ENCODE measurements at regions not wholly inside any gene's neighbourhood (a gene's known extent, or its start where the extent isn't known, plus 50 kb on each side); places are given as distances from the start of the nearest gene placed in this dataset.
A peak's percentile ranks its signal among the peaks of the same experiment; 100 is the strongest.

- no peaks in the 10 kb centered on the region for H3K36me3 ChIP-seq
- no peak overlapping the region for H3K4me3 ChIP-seq
- no peaks in the 10 kb centered on the region for H3K27me3 ChIP-seq
- H3K9me3 ChIP-seq = no peaks in the 10 kb centered on the region
- no peak for DNase-seq
Measured at GRCh38 chr2:199590321-199591203, 132.8 kb upstream of the SATB2 start.

DNA sequence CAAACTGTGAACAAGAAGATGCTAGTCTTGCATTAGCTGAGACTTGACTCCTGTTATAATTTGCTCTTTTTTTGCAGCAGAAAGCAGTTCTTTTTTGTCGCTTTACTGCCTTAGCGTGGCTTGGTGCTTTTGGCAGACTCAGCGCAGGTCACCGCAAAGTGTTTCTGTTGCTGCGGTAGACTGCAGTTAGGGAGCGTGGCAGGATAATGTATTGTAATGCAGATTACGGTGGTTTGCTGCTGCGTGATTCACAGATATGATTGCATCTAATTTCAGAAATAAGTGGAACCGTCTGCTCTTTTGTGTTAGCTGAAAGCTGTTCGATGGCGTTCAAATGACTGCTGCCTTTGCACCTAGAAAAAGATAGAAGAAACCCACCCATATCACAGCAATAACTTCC lies 131.6 kb upstream of the SATB2 start:
- H3K36me3 ChIP-seq = no peaks in the 10 kb centered on the region
- no peaks in the 10 kb centered on the region for H3K9me3 ChIP-seq
- no peaks in the 10 kb centered on the region for H3K27me3 ChIP-seq
- no peak for DNase-seq
- no peak overlapping the region for H3K4me3 ChIP-seq

DNA sequence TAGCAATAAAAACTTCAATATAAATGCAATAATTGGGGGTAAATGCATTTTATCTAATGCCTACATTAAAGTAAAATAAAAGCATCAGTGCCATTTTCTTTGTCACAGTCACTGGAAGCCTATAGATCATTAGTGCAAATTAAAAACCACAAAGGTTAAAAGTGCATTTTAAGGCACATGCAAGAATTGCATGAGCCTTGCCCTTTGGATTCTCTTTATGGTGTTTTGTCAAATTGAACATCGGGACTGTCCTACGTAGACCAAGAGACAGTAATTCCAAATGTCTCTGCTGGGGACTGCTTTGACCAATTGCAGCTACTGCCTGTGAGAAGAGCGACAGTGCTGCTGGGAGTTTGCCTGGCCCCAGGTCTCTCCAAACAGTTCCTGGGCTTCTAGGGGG lies 130.3 kb upstream of the SATB2 start:
- no peaks in the 10 kb centered on the region for H3K36me3 ChIP-seq
- no peak for DNase-seq
- H3K9me3 ChIP-seq = no peaks in the 10 kb centered on the region
- no peak overlapping the region for H3K4me3 ChIP-seq
- no peaks in the 10 kb centered on the region for H3K27me3 ChIP-seq

GRCh38 chr2:199586646-199587045 lies 128.9 kb upstream of the SATB2 start:
- no peaks in the 10 kb centered on the region for H3K36me3 ChIP-seq

DNA sequence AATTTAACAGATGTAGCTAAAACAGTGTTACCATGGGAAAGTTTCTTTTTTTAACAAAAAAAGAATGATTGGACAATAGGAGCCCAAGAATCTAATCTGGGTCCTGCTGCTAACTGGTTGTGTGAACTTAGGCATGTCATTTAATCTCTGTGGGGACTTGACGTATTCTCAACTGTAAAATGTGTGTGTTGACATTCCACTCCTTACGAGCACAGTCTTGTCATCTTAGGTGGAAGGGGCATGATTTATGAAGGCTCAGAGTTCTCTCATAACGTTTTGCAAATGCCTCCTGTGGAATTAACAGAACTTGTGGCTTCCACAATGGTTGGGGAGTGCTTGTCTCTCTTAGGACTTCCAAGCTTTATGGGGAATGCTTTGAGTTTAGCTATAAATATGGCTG lies 125.9 kb upstream of the SATB2 start:
- Histone ChIP-seq H3K9me3 (no peaks in the 10 kb centered on the region), H3K27me3 (no peaks in the 10 kb centered on the region), H3K4me3 (no peak overlapping the region), H3K36me3 (no peaks in the 10 kb centered on the region)
- no peak for DNase-seq

More at GRCh38 chr2:199586646-199587045, 128.9 kb upstream of the SATB2 start:
- no peak overlapping the region for H3K4me3 ChIP-seq
- H3K27me3 ChIP-seq = no peaks in the 10 kb centered on the region
- DNase-seq = no peak
- no peaks in the 10 kb centered on the region for H3K9me3 ChIP-seq

- Histone ChIP-seq H3K4me3 (peak overlapping the region; percentile 42), H3K27me3 (no peaks in the 10 kb centered on the region), H3K9me3 (no peaks in the 10 kb centered on the region), H3K36me3 (no peaks in the 10 kb centered on the region)
- peak; percentile 10 for DNase-seq
Measured at GRCh38 chr2:199581935-199582360, 124.2 kb upstream of the SATB2 start.

- Histone ChIP-seq H3K36me3 (no peaks in the 10 kb centered on the region), H3K4me3 (peak overlapping the region; percentile 42), H3K9me3 (no peaks in the 10 kb centered on the region), H3K27me3 (no peaks in the 10 kb centered on the region)
- DNase-seq = no peak
Measured at GRCh38 chr2:199581408-199581807, 123.7 kb upstream of the SATB2 start.

GRCh38 chr2:199575416-199575815 lies 117.7 kb upstream of the SATB2 start:
- H3K36me3 ChIP-seq = no peaks in the 10 kb centered on the region
- no peaks in the 10 kb centered on the region for H3K9me3 ChIP-seq
- H3K4me3 ChIP-seq = no peak overlapping the region
- H3K27me3 ChIP-seq = no peaks in the 10 kb centered on the region
- DNase-seq = no peak

DNA sequence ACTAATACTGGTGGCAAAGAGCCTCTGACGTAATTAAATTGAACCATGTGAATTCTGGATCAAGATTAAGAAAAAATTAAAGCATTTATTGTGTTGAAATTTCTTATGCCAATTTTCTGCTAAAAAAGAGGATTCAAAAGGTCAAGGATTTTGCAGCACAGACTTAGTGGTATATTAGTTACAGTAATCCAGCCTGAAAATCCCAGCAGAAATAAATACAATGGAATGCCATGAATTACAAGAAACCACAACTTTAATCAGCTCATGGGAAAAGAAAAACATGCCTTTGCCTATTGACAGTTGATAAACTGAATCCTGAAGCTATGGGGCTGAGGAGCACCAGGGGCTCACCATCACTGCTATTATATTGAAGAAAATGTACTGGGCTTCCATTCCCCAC lies 114.8 kb upstream of the SATB2 start:
- Histone ChIP-seq H3K4me3 (no peak overlapping the region), H3K27me3 (no peaks in the 10 kb centered on the region), H3K36me3 (no peaks in the 10 kb centered on the region), H3K9me3 (no peaks in the 10 kb centered on the region)
- no peak for DNase-seq

DNA sequence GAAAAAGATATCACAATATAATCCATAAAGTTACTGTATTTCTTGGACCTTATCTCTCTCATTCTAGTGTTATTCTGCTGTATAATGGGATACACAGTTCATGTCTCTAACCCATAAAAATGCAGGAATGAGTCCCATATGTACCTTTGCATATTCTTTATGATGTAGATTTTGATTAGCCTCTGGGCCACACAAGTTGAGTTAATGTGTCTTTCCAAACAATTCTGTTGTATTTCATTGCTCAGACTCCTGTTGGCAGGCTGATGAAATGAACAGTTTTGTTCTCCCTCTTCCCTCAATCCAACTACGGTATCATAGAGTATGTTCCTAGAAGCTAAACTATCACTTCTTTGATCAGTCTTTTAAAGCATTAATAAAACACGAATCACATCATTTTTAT lies 113.2 kb upstream of the SATB2 start:
- H3K9me3 ChIP-seq = no peaks in the 10 kb centered on the region
- no peaks in the 10 kb centered on the region for H3K27me3 ChIP-seq
- no peak for DNase-seq
- H3K36me3 ChIP-seq = no peaks in the 10 kb centered on the region
- no peak overlapping the region for H3K4me3 ChIP-seq

DNA sequence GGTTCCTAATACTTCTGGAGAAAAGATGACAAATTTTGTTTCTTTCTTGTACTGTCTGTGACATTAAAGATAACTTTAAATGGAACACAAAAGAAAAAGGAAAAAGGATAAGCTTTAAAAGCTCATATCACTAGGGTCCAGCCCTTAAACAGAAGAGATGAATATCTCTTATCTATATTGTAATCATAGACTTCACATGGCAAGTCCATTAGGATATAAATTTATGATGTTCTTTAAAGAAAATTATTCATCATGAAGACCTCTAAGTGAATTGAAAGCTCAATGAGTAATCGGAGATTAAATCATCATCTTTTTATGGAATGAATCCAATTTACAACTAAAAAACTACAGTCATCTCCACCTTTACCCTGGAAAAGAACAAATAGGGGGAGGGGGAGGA lies 111.6 kb upstream of the SATB2 start:
- DNase-seq = no peak
- no peaks in the 10 kb centered on the region for H3K36me3 ChIP-seq
- H3K4me3 ChIP-seq = no peak overlapping the region
- H3K27me3 ChIP-seq = no peaks in the 10 kb centered on the region
- H3K9me3 ChIP-seq = no peaks in the 10 kb centered on the region

GRCh38 chr2:199558156-199558555 lies 100.4 kb upstream of the SATB2 start:
- no peaks in the 10 kb centered on the region for H3K36me3 ChIP-seq

DNA sequence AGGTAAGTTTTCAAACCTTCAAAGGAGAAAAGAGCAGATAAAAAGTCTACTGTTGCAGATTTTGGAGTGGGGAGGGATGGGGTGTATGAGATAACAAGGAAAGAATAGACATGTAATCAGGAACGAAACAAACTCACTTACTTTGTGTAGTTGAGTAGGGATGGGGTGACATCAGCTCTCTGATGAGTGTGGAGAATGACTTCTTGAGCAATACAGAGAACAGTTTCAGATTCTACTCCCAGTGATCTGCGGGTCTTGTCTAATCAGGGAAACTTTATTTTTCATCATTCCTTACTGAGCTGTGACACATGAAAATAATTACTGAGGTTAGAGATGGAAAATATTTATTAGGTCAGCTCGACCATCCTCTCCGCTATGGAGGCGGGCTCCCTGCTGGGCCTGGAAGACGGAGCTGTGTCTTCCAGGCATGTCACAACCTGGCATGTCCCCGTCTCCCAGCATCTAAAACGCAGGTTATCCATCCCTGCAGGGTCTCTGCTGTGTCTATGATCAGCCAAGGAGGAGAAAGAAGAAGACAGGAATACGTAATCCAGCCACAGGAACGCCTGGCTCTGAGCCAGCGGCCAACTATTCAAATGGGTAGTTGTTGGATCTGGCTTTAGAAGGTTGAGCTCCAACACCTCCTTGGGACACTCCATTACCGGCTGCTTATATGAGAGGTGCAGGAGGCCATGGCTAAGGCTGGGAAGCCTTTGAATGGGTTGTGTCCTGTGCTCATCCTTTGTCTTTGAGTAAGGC lies 99.0 kb upstream of the SATB2 start:
- Histone ChIP-seq H3K27me3 (no peaks in the 10 kb centered on the region), H3K36me3 (no peaks in the 10 kb centered on the region), H3K9me3 (no peaks in the 10 kb centered on the region), H3K4me3 (no peak overlapping the region)
- DNase-seq = no peak

More at GRCh38 chr2:199558156-199558555, 100.4 kb upstream of the SATB2 start:
- DNase-seq = no peak
- Histone ChIP-seq H3K4me3 (no peak overlapping the region), H3K9me3 (no peaks in the 10 kb centered on the region), H3K27me3 (no peaks in the 10 kb centered on the region)

DNA sequence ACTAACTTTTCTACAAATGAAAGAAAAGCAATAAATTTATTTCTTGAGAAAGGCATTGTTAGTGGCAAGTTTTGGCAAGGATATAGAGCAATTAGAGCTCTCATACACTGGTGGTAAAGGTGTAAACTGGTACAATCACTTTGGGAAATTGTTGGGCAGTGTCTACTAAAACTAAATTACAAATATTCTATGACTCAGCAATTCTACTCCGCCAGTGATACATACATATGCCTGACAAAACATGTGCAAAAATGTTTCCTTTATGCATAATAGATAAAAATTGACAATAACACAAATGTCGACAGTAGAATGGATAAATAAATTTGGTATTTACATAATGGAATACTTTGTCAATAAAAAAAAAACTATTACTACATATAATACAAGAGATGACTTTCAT lies 96.3 kb upstream of the SATB2 start:
- no peaks in the 10 kb centered on the region for H3K36me3 ChIP-seq
- no peaks in the 10 kb centered on the region for H3K9me3 ChIP-seq
- no peak overlapping the region for H3K4me3 ChIP-seq
- DNase-seq = no peak
- no peaks in the 10 kb centered on the region for H3K27me3 ChIP-seq

GRCh38 chr2:199552141-199552540 lies 94.4 kb upstream of the SATB2 start:
- no peak overlapping the region for H3K4me3 ChIP-seq
- DNase-seq = no peak

GRCh38 chr2:199543606-199544172 lies 86.0 kb upstream of the SATB2 start:
- Histone ChIP-seq H3K4me3 (no peak overlapping the region), H3K9me3 (no peaks in the 10 kb centered on the region), H3K36me3 (no peaks in the 10 kb centered on the region), H3K27me3 (no peaks in the 10 kb centered on the region)
- DNase-seq = no peak

More at GRCh38 chr2:199552141-199552540, 94.4 kb upstream of the SATB2 start:
- Histone ChIP-seq H3K27me3 (no peaks in the 10 kb centered on the region), H3K9me3 (no peaks in the 10 kb centered on the region), H3K36me3 (no peaks in the 10 kb centered on the region)

GRCh38 chr2:199535445-199536177 lies 77.9 kb upstream of the SATB2 start:
- no peak for DNase-seq
- Histone ChIP-seq H3K27me3 (no peaks in the 10 kb centered on the region), H3K4me3 (no peak overlapping the region), H3K9me3 (no peaks in the 10 kb centered on the region), H3K36me3 (no peaks in the 10 kb centered on the region)
